Chondrocyte (in vitro differentiated cells): ENCODE measurements at regions not wholly inside any gene's neighbourhood (a gene's known extent, or its start where the extent isn't known, plus 50 kb on each side); places are given as distances from the start of the nearest gene placed in this dataset.

ENCODE experiments used
- DNase-seq: peaks from one replicate; pipeline ENCODE4 v3.0.0; 2021; ENCODE audit warnings: mixed read lengths, low spot score
- H3K27ac Mint-ChIP-seq: one replicate; pipeline ENCODE4 v1.8.0; 2021; ENCODE audit warnings: mild to moderate bottlenecking, moderate library complexity, mixed read lengths; ENCODE audit not compliant: unreplicated experiment
- H3K27me3 Mint-ChIP-seq: 2 replicates; pipeline ENCODE4 v1.8.0; 2021; ENCODE audit warnings: low read depth, mixed read lengths
- H3K36me3 Mint-ChIP-seq: 2 replicates; pipeline ENCODE4 v1.8.0; 2021; ENCODE audit warnings: low read depth, mixed read lengths
- H3K4me1 Mint-ChIP-seq: 2 replicates; pipeline ENCODE4 v1.8.0; 2021; ENCODE audit warnings: low read depth, mild to moderate bottlenecking, mixed read lengths
- H3K4me3 Mint-ChIP-seq: one replicate; pipeline ENCODE4 v1.8.0; 2021; ENCODE audit warnings: mild to moderate bottlenecking, moderate library complexity, mixed read lengths; ENCODE audit not compliant: unreplicated experiment
- H3K9me3 Mint-ChIP-seq: 2 replicates; pipeline ENCODE4 v1.8.0; 2021; ENCODE audit warnings: low read depth, mixed read lengths
- TF ChIP-seq, protein P1 (sequence below): fragments of 200-600 bp; sonication (generic); IDR thresholded peaks from 2 replicates; pipeline ENCODE4 v1.5.0; 2021; ENCODE audit warnings: antibody characterized with exemption, mild to moderate bottlenecking, moderate library complexity

DNA sequence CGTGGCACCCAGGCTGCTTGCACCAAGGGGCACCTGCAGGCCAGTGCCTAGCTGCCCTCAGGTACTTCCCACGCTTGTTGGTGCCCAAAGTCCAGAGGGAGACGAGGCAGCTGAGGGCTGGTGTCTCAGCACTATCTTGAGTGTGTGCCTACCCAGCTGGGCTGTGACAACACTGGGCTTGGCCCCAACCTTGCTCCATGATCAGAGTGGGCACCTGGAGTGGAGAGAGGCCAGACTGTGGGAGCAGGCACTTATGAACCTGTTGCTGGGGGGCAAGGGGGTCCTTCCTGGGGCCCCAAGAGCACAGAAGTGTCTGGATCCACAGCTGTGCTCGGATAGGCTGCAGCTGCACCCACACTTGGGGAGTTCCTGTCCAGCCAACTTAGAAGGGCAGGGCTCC, 314.7 kb downstream of the KCNJ2 start:
- no peaks in the 10 kb centered on the region for H3K27me3 Mint-ChIP-seq
- no peaks in the 10 kb centered on the region for H3K9me3 Mint-ChIP-seq
- H3K27ac Mint-ChIP-seq, result no peak overlapping the region
- peak; percentile 50 for DNase-seq
- TF ChIP-seq, protein P1, sequence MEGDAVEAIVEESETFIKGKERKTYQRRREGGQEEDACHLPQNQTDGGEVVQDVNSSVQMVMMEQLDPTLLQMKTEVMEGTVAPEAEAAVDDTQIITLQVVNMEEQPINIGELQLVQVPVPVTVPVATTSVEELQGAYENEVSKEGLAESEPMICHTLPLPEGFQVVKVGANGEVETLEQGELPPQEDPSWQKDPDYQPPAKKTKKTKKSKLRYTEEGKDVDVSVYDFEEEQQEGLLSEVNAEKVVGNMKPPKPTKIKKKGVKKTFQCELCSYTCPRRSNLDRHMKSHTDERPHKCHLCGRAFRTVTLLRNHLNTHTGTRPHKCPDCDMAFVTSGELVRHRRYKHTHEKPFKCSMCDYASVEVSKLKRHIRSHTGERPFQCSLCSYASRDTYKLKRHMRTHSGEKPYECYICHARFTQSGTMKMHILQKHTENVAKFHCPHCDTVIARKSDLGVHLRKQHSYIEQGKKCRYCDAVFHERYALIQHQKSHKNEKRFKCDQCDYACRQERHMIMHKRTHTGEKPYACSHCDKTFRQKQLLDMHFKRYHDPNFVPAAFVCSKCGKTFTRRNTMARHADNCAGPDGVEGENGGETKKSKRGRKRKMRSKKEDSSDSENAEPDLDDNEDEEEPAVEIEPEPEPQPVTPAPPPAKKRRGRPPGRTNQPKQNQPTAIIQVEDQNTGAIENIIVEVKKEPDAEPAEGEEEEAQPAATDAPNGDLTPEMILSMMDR, result no peak
- no peak overlapping the region for H3K4me3 Mint-ChIP-seq
- H3K36me3 Mint-ChIP-seq, result no peaks in the 10 kb centered on the region
- no peaks in the 10 kb centered on the region for H3K4me1 Mint-ChIP-seq

DNA sequence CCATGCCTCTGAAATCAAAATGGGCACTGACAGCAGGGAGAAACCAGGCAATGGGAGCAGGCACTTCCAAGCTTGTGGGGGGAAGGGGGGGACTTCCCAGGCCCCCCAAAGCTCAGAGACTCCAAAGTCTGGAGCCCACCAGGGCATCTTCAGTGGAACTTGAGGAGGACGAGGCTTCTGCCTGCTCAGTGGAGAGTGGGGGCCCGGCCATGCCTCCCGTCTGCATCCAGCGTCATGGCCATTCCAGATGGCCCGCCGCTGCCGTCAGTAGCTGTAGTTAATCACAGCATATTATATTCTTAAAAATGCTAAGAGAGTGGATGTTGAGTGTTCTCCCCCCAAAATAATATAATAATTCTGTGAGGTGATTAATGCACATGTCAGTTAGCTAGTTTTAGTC, 315.2 kb downstream of the KCNJ2 start:
- peak; percentile 56 for DNase-seq
- H3K27me3 Mint-ChIP-seq, result no peaks in the 10 kb centered on the region
- H3K9me3 Mint-ChIP-seq, result no peaks in the 10 kb centered on the region
- no peaks in the 10 kb centered on the region for H3K36me3 Mint-ChIP-seq
- H3K27ac Mint-ChIP-seq, result no peak overlapping the region
- no peaks in the 10 kb centered on the region for H3K4me1 Mint-ChIP-seq
- TF ChIP-seq, protein P1, result no peak
- H3K4me3 Mint-ChIP-seq, result no peak overlapping the region

DNA sequence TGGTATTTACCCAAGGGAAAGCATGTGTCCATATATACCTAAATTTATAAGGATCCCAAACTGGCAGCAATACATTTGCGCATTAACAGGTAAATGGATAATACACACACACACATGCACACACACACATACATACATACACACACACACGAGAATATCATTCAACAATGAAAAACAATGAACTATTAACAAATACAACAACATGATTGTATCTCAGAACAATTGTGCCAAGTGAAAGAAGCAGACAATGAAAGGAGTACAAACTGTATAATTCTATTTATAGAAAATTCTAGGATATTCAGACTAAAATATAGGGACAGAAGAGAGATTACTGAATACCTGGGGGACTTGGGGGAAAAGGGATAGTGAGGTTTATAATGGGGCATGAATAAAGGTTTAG, 323.0 kb downstream of the KCNJ2 start:
- H3K27me3 Mint-ChIP-seq, result peaks cover 3% of the 10 kb centered on the region
- TF ChIP-seq, protein P1, result no peak
- H3K4me3 Mint-ChIP-seq, result no peak overlapping the region
- no peaks in the 10 kb centered on the region for H3K36me3 Mint-ChIP-seq
- H3K27ac Mint-ChIP-seq, result no peak overlapping the region
- no peaks in the 10 kb centered on the region for H3K9me3 Mint-ChIP-seq
- no peaks in the 10 kb centered on the region for H3K4me1 Mint-ChIP-seq
- DNase-seq, result no peak

DNA sequence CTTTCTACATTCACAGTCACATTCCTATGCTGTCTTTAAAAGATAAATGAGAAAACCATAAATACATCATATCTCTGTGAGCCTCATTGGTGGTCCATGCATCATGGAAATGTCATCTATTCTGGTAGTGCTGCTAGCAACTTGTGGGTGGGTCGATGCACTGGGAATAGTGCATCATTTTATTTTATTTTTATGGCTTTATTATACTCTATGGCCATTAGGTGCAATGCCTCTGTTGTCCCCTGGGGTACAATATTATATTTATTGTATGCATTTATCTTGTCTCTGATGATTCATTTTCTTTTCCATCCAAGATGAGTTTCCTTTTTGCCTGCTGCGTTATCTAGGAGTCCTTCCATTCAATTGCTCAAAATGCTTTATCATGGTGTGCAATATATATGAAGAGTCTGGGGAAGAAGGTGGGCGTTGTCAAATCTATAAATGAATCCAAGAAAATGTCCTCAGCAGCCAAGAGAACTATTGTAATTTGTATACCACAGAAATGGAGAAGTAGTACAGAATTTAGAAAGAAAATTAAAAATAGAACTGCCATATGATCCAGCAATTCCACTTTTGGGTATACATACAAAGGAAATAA, 324.0 kb downstream of the KCNJ2 start:
- H3K4me1 Mint-ChIP-seq, result no peaks in the 10 kb centered on the region

DNA sequence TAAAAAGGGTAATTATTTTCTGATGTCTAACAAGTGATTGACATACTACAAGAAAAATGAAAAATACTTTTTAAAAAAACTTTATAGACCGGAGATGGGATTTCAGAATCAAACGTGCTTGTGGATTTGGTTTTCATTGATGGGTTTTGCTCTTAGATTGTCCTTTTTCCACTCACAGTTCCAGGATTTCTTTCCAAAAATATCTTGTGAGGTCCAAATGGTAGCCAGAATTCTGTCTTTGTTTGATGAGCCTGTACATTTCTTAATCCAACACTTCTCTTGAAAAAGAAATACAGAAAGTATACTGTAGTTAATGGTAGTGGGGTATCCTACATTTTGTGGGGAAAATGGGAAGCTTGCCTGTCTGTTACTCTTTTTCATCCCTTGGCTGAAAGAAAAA, 329.3 kb downstream of the KCNJ2 start:
- no peaks in the 10 kb centered on the region for H3K9me3 Mint-ChIP-seq
- DNase-seq, result no peak
- no peak overlapping the region for H3K27ac Mint-ChIP-seq
- peaks cover 23% of the 10 kb centered on the region for H3K27me3 Mint-ChIP-seq
- no peak overlapping the region for H3K4me3 Mint-ChIP-seq
- no peaks in the 10 kb centered on the region for H3K36me3 Mint-ChIP-seq
- TF ChIP-seq, protein P1, result no peak
- no peaks in the 10 kb centered on the region for H3K4me1 Mint-ChIP-seq

More for the DNA sequence above, 324.0 kb downstream of the KCNJ2 start:
- Mint-ChIP-seq H3K9me3 (no peaks in the 10 kb centered on the region), H3K27me3 (peaks cover 3% of the 10 kb centered on the region), H3K36me3 (no peaks in the 10 kb centered on the region), H3K27ac (no peak overlapping the region), H3K4me3 (no peak overlapping the region)
- DNase-seq, result no peak
- TF ChIP-seq, protein P1, result peak; percentile 19
